ENCODE measurements at regions not wholly inside any gene's neighbourhood (a gene's known extent, or its start where the extent isn't known, plus 50 kb on each side); places are given as distances from the start of the nearest gene placed in this dataset.

GRCh38 chr2:220336771-220337170 lies 709.3 kb downstream of the SLC4A3 start:
- H3K27me3 ChIP-seq (ENCODE audit: low read depth): no peaks in the 10 kb centered on the region
- no peaks in the 10 kb centered on the region for H3K36me3 ChIP-seq (replicated peaks)
- in situ Hi-C loops (cut with MboI; ENCODE audit: low sequenced_read_pairs): no loop called here
- H3K4me3 ChIP-seq: no peak overlapping the region
- H3K9me3 ChIP-seq: no peaks in the 10 kb centered on the region
- H3K4me1 ChIP-seq: no peaks in the 10 kb centered on the region
- no peak for DNase-seq (ENCODE audit: low spot score in 2 of 2)

GRCh38 chr2:220337611-220338440 lies 710.4 kb downstream of the SLC4A3 start:
- Histone ChIP-seq H3K36me3 (replicated peaks) (no peaks in the 10 kb centered on the region), H3K27me3 (ENCODE audit: low read depth) (no peaks in the 10 kb centered on the region), H3K4me3 (no peak overlapping the region), H3K9me3 (no peaks in the 10 kb centered on the region), H3K4me1 (no peaks in the 10 kb centered on the region)
- in situ Hi-C loops (cut with MboI; ENCODE audit: low sequenced_read_pairs): no loop called here
- no peak for DNase-seq (ENCODE audit: low spot score in 2 of 2)

- H3K4me3 ChIP-seq: no peak overlapping the region
- no peaks in the 10 kb centered on the region for H3K27me3 ChIP-seq (ENCODE audit: low read depth)
- no peaks in the 10 kb centered on the region for H3K4me1 ChIP-seq
- H3K9me3 ChIP-seq: no peaks in the 10 kb centered on the region
- in situ Hi-C loops (cut with MboI; ENCODE audit: low sequenced_read_pairs): no loop called here
- no peak for DNase-seq (ENCODE audit: low spot score in 2 of 2)
- H3K36me3 ChIP-seq (replicated peaks): no peaks in the 10 kb centered on the region
Measured at GRCh38 chr2:220341014-220341413, 713.6 kb downstream of the SLC4A3 start.

GRCh38 chr2:220346919-220347318 lies 719.5 kb downstream of the SLC4A3 start:
- Histone ChIP-seq H3K9me3 (no peaks in the 10 kb centered on the region), H3K36me3 (replicated peaks) (no peaks in the 10 kb centered on the region), H3K27me3 (ENCODE audit: low read depth) (no peaks in the 10 kb centered on the region), H3K4me1 (no peaks in the 10 kb centered on the region), H3K4me3 (no peak overlapping the region)
- in situ Hi-C loops (cut with MboI; ENCODE audit: low sequenced_read_pairs): no loop called here
- no peak for DNase-seq (ENCODE audit: low spot score in 2 of 2)

GRCh38 chr2:220347626-220348025 lies 720.2 kb downstream of the SLC4A3 start:
- Histone ChIP-seq H3K27me3 (ENCODE audit: low read depth) (no peaks in the 10 kb centered on the region), H3K9me3 (no peaks in the 10 kb centered on the region), H3K36me3 (replicated peaks) (no peaks in the 10 kb centered on the region), H3K4me1 (no peaks in the 10 kb centered on the region), H3K4me3 (no peak overlapping the region)
- no peak for DNase-seq (ENCODE audit: low spot score in 2 of 2)
- in situ Hi-C loops (cut with MboI; ENCODE audit: low sequenced_read_pairs): no loop called here

GRCh38 chr2:220348206-220348605 lies 720.8 kb downstream of the SLC4A3 start:
- Histone ChIP-seq H3K4me3 (no peak overlapping the region), H3K4me1 (no peaks in the 10 kb centered on the region), H3K9me3 (no peaks in the 10 kb centered on the region), H3K36me3 (replicated peaks) (no peaks in the 10 kb centered on the region), H3K27me3 (ENCODE audit: low read depth) (no peaks in the 10 kb centered on the region)
- in situ Hi-C loops (cut with MboI; ENCODE audit: low sequenced_read_pairs): no loop called here
- DNase-seq (ENCODE audit: low spot score in 2 of 2): no peak

- no peak overlapping the region for H3K4me3 ChIP-seq
- no peaks in the 10 kb centered on the region for H3K27me3 ChIP-seq (ENCODE audit: low read depth)
- DNase-seq (ENCODE audit: low spot score in 2 of 2): no peak
- H3K9me3 ChIP-seq: no peaks in the 10 kb centered on the region
- H3K4me1 ChIP-seq: no peaks in the 10 kb centered on the region
- in situ Hi-C loops (cut with MboI; ENCODE audit: low sequenced_read_pairs): no loop called here
- no peaks in the 10 kb centered on the region for H3K36me3 ChIP-seq (replicated peaks)
Measured at GRCh38 chr2:220353897-220354296, 726.5 kb downstream of the SLC4A3 start.

GRCh38 chr2:220356076-220356475 lies 728.6 kb downstream of the SLC4A3 start:
- in situ Hi-C loops (cut with MboI; ENCODE audit: low sequenced_read_pairs): no loop called here
- Histone ChIP-seq H3K4me1 (no peaks in the 10 kb centered on the region), H3K4me3 (no peak overlapping the region), H3K9me3 (no peaks in the 10 kb centered on the region), H3K27me3 (ENCODE audit: low read depth) (no peaks in the 10 kb centered on the region), H3K36me3 (replicated peaks) (no peaks in the 10 kb centered on the region)
- no peak for DNase-seq (ENCODE audit: low spot score in 2 of 2)

GRCh38 chr2:220365023-220365422 lies 737.6 kb downstream of the SLC4A3 start:
- H3K36me3 ChIP-seq (replicated peaks): no peaks in the 10 kb centered on the region
- H3K4me3 ChIP-seq: no peak overlapping the region
- H3K4me1 ChIP-seq: no peaks in the 10 kb centered on the region
- no peaks in the 10 kb centered on the region for H3K27me3 ChIP-seq (ENCODE audit: low read depth)
- in situ Hi-C loops (cut with MboI; ENCODE audit: low sequenced_read_pairs): no loop called here
- no peaks in the 10 kb centered on the region for H3K9me3 ChIP-seq
- DNase-seq (ENCODE audit: low spot score in 2 of 2): no peak

GRCh38 chr2:220366765-220367164 lies 739.3 kb downstream of the SLC4A3 start:
- no peak overlapping the region for H3K4me3 ChIP-seq
- no peaks in the 10 kb centered on the region for H3K4me1 ChIP-seq
- H3K36me3 ChIP-seq (replicated peaks): no peaks in the 10 kb centered on the region
- in situ Hi-C loops (cut with MboI; ENCODE audit: low sequenced_read_pairs): no loop called here
- H3K9me3 ChIP-seq: no peaks in the 10 kb centered on the region
- no peak for DNase-seq (ENCODE audit: low spot score in 2 of 2)
- no peaks in the 10 kb centered on the region for H3K27me3 ChIP-seq (ENCODE audit: low read depth)

GRCh38 chr2:220370764-220371163 lies 743.3 kb downstream of the SLC4A3 start:
- Histone ChIP-seq H3K36me3 (replicated peaks) (no peaks in the 10 kb centered on the region), H3K9me3 (no peaks in the 10 kb centered on the region), H3K4me3 (no peak overlapping the region), H3K27me3 (ENCODE audit: low read depth) (no peaks in the 10 kb centered on the region), H3K4me1 (no peaks in the 10 kb centered on the region)
- no peak for DNase-seq (ENCODE audit: low spot score in 2 of 2)
- in situ Hi-C loops (cut with MboI; ENCODE audit: low sequenced_read_pairs): no loop called here

GRCh38 chr2:220371211-220371610 lies 743.8 kb downstream of the SLC4A3 start:
- Histone ChIP-seq H3K4me1 (no peaks in the 10 kb centered on the region), H3K27me3 (ENCODE audit: low read depth) (no peaks in the 10 kb centered on the region), H3K36me3 (replicated peaks) (no peaks in the 10 kb centered on the region), H3K4me3 (no peak overlapping the region), H3K9me3 (no peaks in the 10 kb centered on the region)
- no peak for DNase-seq (ENCODE audit: low spot score in 2 of 2)
- in situ Hi-C loops (cut with MboI; ENCODE audit: low sequenced_read_pairs): no loop called here

- H3K9me3 ChIP-seq: no peaks in the 10 kb centered on the region
- no peaks in the 10 kb centered on the region for H3K27me3 ChIP-seq (ENCODE audit: low read depth)
- no peaks in the 10 kb centered on the region for H3K36me3 ChIP-seq (replicated peaks)
- in situ Hi-C loops (cut with MboI; ENCODE audit: low sequenced_read_pairs): no loop called here
- DNase-seq (ENCODE audit: low spot score in 2 of 2): no peak
- H3K4me3 ChIP-seq: no peak overlapping the region
- no peaks in the 10 kb centered on the region for H3K4me1 ChIP-seq
Measured at GRCh38 chr2:220373878-220374277, 746.4 kb downstream of the SLC4A3 start.

GRCh38 chr2:220374282-220374681 lies 746.9 kb downstream of the SLC4A3 start:
- in situ Hi-C loops (cut with MboI; ENCODE audit: low sequenced_read_pairs): no loop called here
- Histone ChIP-seq H3K4me3 (no peak overlapping the region), H3K27me3 (ENCODE audit: low read depth) (no peaks in the 10 kb centered on the region), H3K36me3 (replicated peaks) (no peaks in the 10 kb centered on the region), H3K9me3 (no peaks in the 10 kb centered on the region), H3K4me1 (no peaks in the 10 kb centered on the region)
- no peak for DNase-seq (ENCODE audit: low spot score in 2 of 2)

Data from HAP-1 (cell line).